HUDEP-2 (cell line): ENCODE measurements at regions not wholly inside any gene's neighbourhood (a gene's known extent, or its start where the extent isn't known, plus 50 kb on each side); places are given as distances from the start of the nearest gene placed in this dataset.

Experiments
- DNase-seq, 76 experiments: peaks; one replicate each; lab custom pipeline; 2025; ENCODE audit not compliant: unreplicated experiment in 76 of 76; lab: John Stamatoyannopoulos, UW

DNA sequence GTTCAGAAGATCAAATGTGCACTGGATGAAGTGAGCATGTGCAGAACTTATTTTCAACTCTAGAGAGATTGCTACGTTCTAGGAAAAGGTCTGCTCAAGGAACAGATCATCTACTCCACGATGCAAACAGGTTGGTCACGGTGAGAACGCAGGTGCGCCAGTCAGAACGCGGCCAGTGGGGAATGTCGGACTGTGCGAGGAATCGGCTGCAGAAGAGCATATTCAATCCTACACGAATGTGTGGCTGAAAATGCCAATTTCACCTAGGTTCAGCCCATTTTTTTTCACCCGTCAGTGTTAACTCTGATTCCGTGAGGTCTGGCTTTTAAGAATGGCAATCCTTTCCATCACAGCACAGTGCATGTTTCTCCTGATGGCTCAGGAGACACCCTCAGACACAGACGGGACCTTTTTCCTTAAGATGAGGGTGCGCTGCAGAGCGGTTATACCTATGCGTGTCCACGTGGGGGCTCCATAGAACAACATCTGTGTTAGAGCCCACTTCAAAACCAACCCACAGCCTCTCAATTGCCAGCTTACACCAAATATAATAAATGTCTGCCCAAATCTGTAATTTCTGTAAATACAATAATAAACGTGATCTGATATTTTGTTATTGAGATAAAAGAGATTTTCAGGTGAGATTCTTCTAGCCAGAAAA, 250.4 kb downstream of the FOXA2 start:
- DNase-seq: peak in 45 of 76 experiments; percentile 1 to 59 (median 22)

GRCh38 chr20:22324505-22324904, 259.9 kb downstream of the FOXA2 start:
- no peak for DNase-seq

DNA sequence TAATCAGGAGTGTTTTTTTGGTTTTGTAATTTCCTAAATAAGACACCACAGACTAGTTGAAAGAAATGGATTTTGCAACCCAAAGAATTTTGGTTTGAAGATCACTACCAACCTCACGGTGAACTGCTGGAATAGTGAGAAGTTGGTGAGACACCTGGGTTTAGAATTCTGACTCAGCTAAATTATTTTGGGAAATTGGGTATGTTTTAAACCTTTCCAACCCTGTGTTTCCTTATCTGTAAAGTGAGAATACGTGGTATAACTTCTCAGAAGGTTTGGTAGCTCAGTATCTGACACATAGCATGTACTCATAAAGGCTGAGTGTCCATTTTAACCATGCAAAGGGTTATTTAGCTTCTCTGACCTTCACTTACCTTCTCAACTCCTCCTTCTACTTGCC, 261.9 kb downstream of the FOXA2 start:
- DNase-seq: no peak

DNA sequence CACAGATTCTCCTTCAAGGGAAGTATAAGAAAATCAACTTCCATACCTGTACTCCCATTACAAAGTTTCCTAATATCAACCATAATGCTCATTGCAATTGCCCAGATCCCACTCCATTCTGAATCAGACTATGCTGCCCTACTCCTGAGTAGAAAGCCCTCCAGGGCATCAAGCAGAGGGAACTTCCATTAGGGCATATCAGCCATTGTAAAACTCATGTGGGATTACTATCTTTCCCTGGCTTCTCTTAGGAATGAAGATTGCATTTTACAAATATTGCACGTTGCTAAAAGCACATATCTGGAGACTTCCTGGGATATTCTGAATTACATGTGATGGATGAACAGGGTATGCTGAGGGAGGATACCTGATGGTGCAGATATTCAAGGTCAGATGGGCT, 263.2 kb downstream of the FOXA2 start:
- no peak for DNase-seq

GRCh38 chr20:22320245-22320915, 264.0 kb downstream of the FOXA2 start:
- no peak for DNase-seq

- DNase-seq: no peak
Measured at GRCh38 chr20:22315771-22316170, 268.6 kb downstream of the FOXA2 start.

- no peak for DNase-seq
Measured at GRCh38 chr20:22315073-22315472, 269.3 kb downstream of the FOXA2 start.

DNA sequence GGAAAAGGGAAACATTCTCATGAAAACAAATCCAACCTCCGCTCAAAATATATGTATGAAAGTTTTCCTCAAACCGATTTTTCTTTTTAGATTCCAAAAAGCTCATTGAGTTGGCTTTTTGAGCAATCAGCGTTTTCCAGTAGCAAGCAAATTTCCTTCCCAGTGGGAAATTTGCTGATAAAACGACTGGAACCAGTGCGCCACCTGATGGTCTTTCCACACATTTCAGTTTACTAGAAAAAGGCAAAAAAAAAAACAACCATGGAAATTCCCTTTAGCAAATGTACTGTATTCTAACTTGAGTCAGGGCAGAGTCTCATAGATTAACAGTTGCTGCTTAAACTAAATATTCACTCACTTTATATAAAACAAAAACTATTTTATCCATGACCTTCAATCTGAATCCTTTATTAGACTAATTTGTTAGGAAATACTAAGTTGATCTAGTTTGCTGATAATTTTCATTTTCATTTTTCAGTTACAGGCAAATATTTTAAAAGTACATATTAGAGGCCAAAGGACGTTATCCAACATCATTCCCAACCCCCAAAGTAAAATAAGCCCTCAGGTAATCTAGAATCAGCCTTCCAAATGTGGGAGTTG, 271.5 kb downstream of the FOXA2 start:
- peak in 1 of 76 experiments; percentile 3 for DNase-seq

GRCh38 chr20:22308934-22309333, 275.4 kb downstream of the FOXA2 start:
- DNase-seq: no peak

GRCh38 chr20:22307409-22307808, 277.0 kb downstream of the FOXA2 start:
- DNase-seq: no peak

- no peak for DNase-seq
Measured at GRCh38 chr20:22305381-22305780, 279.0 kb downstream of the FOXA2 start.

- DNase-seq: no peak
Measured at GRCh38 chr20:22303523-22303922, 280.8 kb downstream of the FOXA2 start.

GRCh38 chr20:22302039-22302438, 282.3 kb downstream of the FOXA2 start:
- no peak for DNase-seq

GRCh38 chr20:22293886-22294285, 290.5 kb downstream of the FOXA2 start:
- DNase-seq: no peak

- no peak for DNase-seq
Measured at GRCh38 chr20:22289442-22289841, 294.9 kb downstream of the FOXA2 start.

GRCh38 chr20:22288957-22289356, 295.4 kb downstream of the FOXA2 start:
- DNase-seq: no peak

GRCh38 chr20:22288156-22288555, 296.2 kb downstream of the FOXA2 start:
- DNase-seq: no peak

DNA sequence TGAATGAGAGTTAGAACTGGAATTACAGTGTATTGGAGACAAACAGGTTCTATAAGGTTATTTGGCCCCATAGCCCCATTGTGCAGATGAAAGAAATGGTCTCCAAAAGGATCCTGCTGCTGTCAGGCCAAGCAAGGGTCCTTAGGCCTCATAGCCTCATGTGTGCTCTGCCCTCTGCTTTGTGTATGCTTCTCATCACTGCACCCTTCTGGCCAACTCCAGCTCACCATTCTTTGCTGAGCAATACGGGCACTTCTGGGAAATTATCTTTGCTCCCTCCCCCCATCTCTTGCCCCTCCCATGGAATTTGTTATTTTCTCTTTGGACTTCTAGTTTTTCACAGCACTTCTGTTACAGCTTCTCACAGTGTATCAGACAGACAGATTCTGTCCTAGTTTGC, 298.8 kb downstream of the FOXA2 start:
- no peak for DNase-seq

DNA sequence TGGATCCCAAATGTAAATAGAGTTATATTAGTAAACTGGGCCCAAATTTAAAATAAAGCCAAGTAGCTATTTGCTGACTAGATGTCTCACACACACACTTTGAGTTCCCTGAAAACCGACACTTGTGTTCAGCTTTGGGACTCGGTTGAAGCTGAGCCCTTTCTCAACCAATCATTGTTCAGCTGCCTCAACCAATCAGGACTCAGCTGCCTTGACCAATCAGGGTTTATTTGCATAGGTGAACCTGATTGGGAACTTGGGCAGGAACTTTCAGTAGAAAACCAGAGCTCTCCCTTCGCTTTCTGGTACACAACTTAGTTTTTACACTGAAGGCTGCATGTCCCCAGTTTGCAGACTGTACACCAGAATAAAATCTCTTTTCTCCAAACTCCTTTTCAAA, 301.7 kb downstream of the FOXA2 start:
- no peak for DNase-seq

DNA sequence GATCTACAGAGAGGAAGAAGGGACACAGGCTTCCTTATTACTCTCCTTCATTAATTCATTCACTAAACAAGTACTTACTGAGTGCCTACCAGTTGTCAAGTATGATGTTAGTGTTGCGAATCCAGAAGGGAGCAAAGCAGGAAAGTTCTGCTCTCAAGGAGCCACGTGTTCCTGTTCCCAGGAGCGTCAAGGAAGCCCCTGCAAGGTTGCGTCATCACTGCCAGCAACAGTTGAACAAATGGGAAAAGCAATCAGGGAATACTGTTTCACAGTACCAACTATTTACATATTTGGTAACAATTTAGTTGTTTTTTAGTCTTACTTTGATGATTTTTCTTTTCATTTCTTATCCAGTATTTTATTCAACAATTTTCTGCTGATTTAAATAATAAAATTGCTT, 310.0 kb downstream of the FOXA2 start:
- DNase-seq: no peak

- no peak for DNase-seq
Measured at GRCh38 chr20:22268675-22269074, 315.7 kb downstream of the FOXA2 start.

- no peak for DNase-seq
Measured at GRCh38 chr20:22264917-22265316, 319.5 kb downstream of the FOXA2 start.
